Mucosa of rectum (tissue), 2 donors: ENCODE measurements at regions not wholly inside any gene's neighbourhood (a gene's known extent, or its start where the extent isn't known, plus 50 kb on each side); places are given as distances from the start of the nearest gene placed in this dataset.

Experiments used
- H3K27ac ChIP-seq, 2 donors: one replicate each; pipeline ENCODE4 v1.7.0; 2013; ENCODE audit warnings: inconsistent platforms in 2 of 2, low read depth in 2 of 2, low read length in 2 of 2
- H3K27me3 ChIP-seq, 2 donors: one replicate each; pipeline ENCODE4 v1.7.0; 2013; ENCODE audit warnings: low read length in 2 of 2; ENCODE audit not compliant: control insufficient read depth in 2 of 2, insufficient read depth in 2 of 2
- H3K36me3 ChIP-seq, 2 donors: one replicate each; pipeline ENCODE4 v1.7.0; 2013; ENCODE audit warnings: low read length in 2 of 2; ENCODE audit not compliant: control insufficient read depth in 2 of 2, insufficient read depth in 2 of 2
- H3K4me1 ChIP-seq, 2 donors: one replicate each; pipeline ENCODE4 v1.7.0; 2013; ENCODE audit warnings: low read length in 2 of 2, mild to moderate bottlenecking in 1 of 2; ENCODE audit not compliant: control insufficient read depth in 2 of 2, insufficient read depth in 2 of 2
- H3K4me3 ChIP-seq, 2 donors: one replicate each; pipeline ENCODE4 v1.7.0; 2013; ENCODE audit warnings: low read length in 2 of 2
- H3K9ac ChIP-seq, 2 donors: one replicate each; pipeline ENCODE4 v1.7.0; 2013; ENCODE audit warnings: low read length in 2 of 2, low read depth in 1 of 2, mild to moderate bottlenecking in 1 of 2
- H3K9me3 ChIP-seq, 2 donors: one replicate each; pipeline ENCODE4 v1.7.0; 2013; ENCODE audit warnings: low read length in 2 of 2; ENCODE audit not compliant: control insufficient read depth in 2 of 2
- donor health status: healthy.
- donor health status: Normal muscosa, but diverticular disease.

- H3K27me3 ChIP-seq = no peaks in the 10 kb centered on the region
- H3K4me3 ChIP-seq = no peak overlapping the region
- no peak overlapping the region for H3K9ac ChIP-seq
- no peaks in the 10 kb centered on the region for H3K9me3 ChIP-seq
- H3K4me1 ChIP-seq = peaks cover 0 to 14% of the 10 kb centered on the region in 2 donors
- H3K27ac ChIP-seq = no peak overlapping the region
- H3K36me3 ChIP-seq = no peaks in the 10 kb centered on the region
These were observed 294.2 kb upstream of the DMRT1 start for GRCh38 chr9:547314-547713.

GRCh38 chr9:549455-549997, 292.0 kb upstream of the DMRT1 start:
- Histone ChIP-seq H3K27me3 (no peaks in the 10 kb centered on the region), H3K36me3 (no peaks in the 10 kb centered on the region), H3K4me1 (peaks cover 0 to 14% of the 10 kb centered on the region in 2 donors), H3K27ac (peak overlapping the region in 1 of 2 donors; percentile 31), H3K9me3 (no peaks in the 10 kb centered on the region), H3K9ac (peak overlapping the region in 1 of 2 donors; percentile 50), H3K4me3 (peak overlapping the region; percentile 14 to 47)

- Histone ChIP-seq H3K36me3 (no peaks in the 10 kb centered on the region), H3K9ac (no peak overlapping the region), H3K4me3 (no peak overlapping the region), H3K9me3 (no peaks in the 10 kb centered on the region), H3K27me3 (no peaks in the 10 kb centered on the region), H3K27ac (no peak overlapping the region), H3K4me1 (peaks cover 0 to 14% of the 10 kb centered on the region in 2 donors)
These were observed 291.2 kb upstream of the DMRT1 start for GRCh38 chr9:550333-550732.

GRCh38 chr9:551986-552929, 289.2 kb upstream of the DMRT1 start:
- no peak overlapping the region for H3K27ac ChIP-seq

GRCh38 chr9:555493-555892, 286.0 kb upstream of the DMRT1 start:
- H3K9me3 ChIP-seq = no peaks in the 10 kb centered on the region
- H3K4me1 ChIP-seq = peaks cover 0 to 6% of the 10 kb centered on the region in 2 donors
- no peaks in the 10 kb centered on the region for H3K36me3 ChIP-seq
- no peak overlapping the region for H3K27ac ChIP-seq
- H3K4me3 ChIP-seq = no peak overlapping the region
- no peak overlapping the region for H3K9ac ChIP-seq
- H3K27me3 ChIP-seq = no peaks in the 10 kb centered on the region

More at GRCh38 chr9:551986-552929, 289.2 kb upstream of the DMRT1 start:
- H3K9me3 ChIP-seq = no peaks in the 10 kb centered on the region
- H3K4me3 ChIP-seq = no peak overlapping the region
- no peak overlapping the region for H3K9ac ChIP-seq
- no peaks in the 10 kb centered on the region for H3K36me3 ChIP-seq
- no peaks in the 10 kb centered on the region for H3K27me3 ChIP-seq
- peaks cover 0 to 17% of the 10 kb centered on the region in 2 donors for H3K4me1 ChIP-seq

- H3K9me3 ChIP-seq = no peaks in the 10 kb centered on the region
- no peaks in the 10 kb centered on the region for H3K27me3 ChIP-seq
- H3K4me1 ChIP-seq = peaks cover 0 to 6% of the 10 kb centered on the region in 2 donors
- H3K4me3 ChIP-seq = no peak overlapping the region
- H3K36me3 ChIP-seq = no peaks in the 10 kb centered on the region
- H3K27ac ChIP-seq = peak overlapping the region in 1 of 2 donors; percentile 10
- no peak overlapping the region for H3K9ac ChIP-seq
These were observed 285.3 kb upstream of the DMRT1 start for GRCh38 chr9:556199-556598.

GRCh38 chr9:556675-557074, 284.8 kb upstream of the DMRT1 start:
- Histone ChIP-seq H3K9me3 (no peaks in the 10 kb centered on the region), H3K36me3 (no peaks in the 10 kb centered on the region), H3K27me3 (no peaks in the 10 kb centered on the region), H3K4me3 (no peak overlapping the region), H3K9ac (no peak overlapping the region), H3K4me1 (peaks cover 0 to 6% of the 10 kb centered on the region in 2 donors), H3K27ac (peak overlapping the region in 1 of 2 donors; percentile 10)

GRCh38 chr9:557601-558201, 283.8 kb upstream of the DMRT1 start:
- Histone ChIP-seq H3K9me3 (no peaks in the 10 kb centered on the region), H3K4me1 (peaks cover 0 to 5% of the 10 kb centered on the region in 2 donors), H3K27me3 (no peaks in the 10 kb centered on the region), H3K36me3 (no peaks in the 10 kb centered on the region), H3K9ac (no peak overlapping the region), H3K27ac (no peak overlapping the region), H3K4me3 (no peak overlapping the region)

- Histone ChIP-seq H3K9me3 (no peaks in the 10 kb centered on the region), H3K36me3 (no peaks in the 10 kb centered on the region), H3K4me1 (peaks cover 0 to 17% of the 10 kb centered on the region in 2 donors), H3K4me3 (no peak overlapping the region), H3K27me3 (no peaks in the 10 kb centered on the region), H3K9ac (no peak overlapping the region), H3K27ac (no peak overlapping the region)
These were observed 280.1 kb upstream of the DMRT1 start for GRCh38 chr9:561427-561826.

GRCh38 chr9:563200-563599, 278.3 kb upstream of the DMRT1 start:
- H3K4me3 ChIP-seq = peak overlapping the region; percentile 35 to 46
- no peaks in the 10 kb centered on the region for H3K36me3 ChIP-seq
- H3K9me3 ChIP-seq = no peaks in the 10 kb centered on the region
- no peaks in the 10 kb centered on the region for H3K27me3 ChIP-seq
- no peak overlapping the region for H3K9ac ChIP-seq
- H3K4me1 ChIP-seq = peaks cover under 1 to 27% of the 10 kb centered on the region in 2 donors
- peak overlapping the region; percentile 21 to 68 for H3K27ac ChIP-seq
